ENCODE measurements at regions not wholly inside any gene's neighbourhood (a gene's known extent, or its start where the extent isn't known, plus 50 kb on each side); places are given as distances from the start of the nearest gene placed in this dataset.

- no peak overlapping the region for H3K4me3 ChIP-seq (ENCODE audit: insufficient read depth, low read length)
- H3K27ac ChIP-seq (ENCODE audit: low read depth, low read length), result no peak overlapping the region
- no peak for DNase-seq (ENCODE audit: insufficient read length, low spot score, missing footprints)
- H4K20me1 ChIP-seq (ENCODE audit: insufficient read depth, low read length), result no peaks in the 10 kb centered on the region
- no peaks in the 10 kb centered on the region for H3K79me2 ChIP-seq (ENCODE audit: insufficient read depth, low read length)
- H3K4me1 ChIP-seq (ENCODE audit: insufficient read depth, low read length), result no peaks in the 10 kb centered on the region
- H2AFZ ChIP-seq (ENCODE audit: low read length), result no peak overlapping the region
- TF ChIP-seq CTCF (IDR thresholded peaks at IDR 0.05; ENCODE audit: extremely low read depth, low read depth, low read length), result no peak
- H3K9me3 ChIP-seq (ENCODE audit: low read depth, low read length), result no peaks in the 10 kb centered on the region
- H3K4me2 ChIP-seq (ENCODE audit: insufficient read depth, low read length), result no peak overlapping the region
- H3K27me3 ChIP-seq (ENCODE audit: insufficient read depth, low read length), result no peaks in the 10 kb centered on the region
- no peaks in the 10 kb centered on the region for H3K36me3 ChIP-seq (ENCODE audit: insufficient read depth, low read length)
Measured at GRCh38 chr1:228824366-228824765, 89.1 kb downstream of the RHOU start.

GRCh38 chr1:228825041-228825440 is 89.8 kb downstream of the RHOU start:
- TF ChIP-seq CTCF (IDR thresholded peaks at IDR 0.05; ENCODE audit: extremely low read depth, low read depth, low read length), result no peak
- Histone ChIP-seq H4K20me1 (ENCODE audit: insufficient read depth, low read length) (no peaks in the 10 kb centered on the region), H3K4me2 (ENCODE audit: insufficient read depth, low read length) (no peak overlapping the region), H2AFZ (ENCODE audit: low read length) (no peak overlapping the region), H3K27ac (ENCODE audit: low read depth, low read length) (no peak overlapping the region), H3K4me3 (ENCODE audit: insufficient read depth, low read length) (no peak overlapping the region), H3K27me3 (ENCODE audit: insufficient read depth, low read length) (no peaks in the 10 kb centered on the region), H3K36me3 (ENCODE audit: insufficient read depth, low read length) (no peaks in the 10 kb centered on the region), H3K79me2 (ENCODE audit: insufficient read depth, low read length) (no peaks in the 10 kb centered on the region), H3K9me3 (ENCODE audit: low read depth, low read length) (no peaks in the 10 kb centered on the region), H3K4me1 (ENCODE audit: insufficient read depth, low read length) (no peaks in the 10 kb centered on the region)
- no peak for DNase-seq (ENCODE audit: insufficient read length, low spot score, missing footprints)

- Histone ChIP-seq H3K79me2 (ENCODE audit: insufficient read depth, low read length) (no peaks in the 10 kb centered on the region), H3K27me3 (ENCODE audit: insufficient read depth, low read length) (no peaks in the 10 kb centered on the region), H3K27ac (ENCODE audit: low read depth, low read length) (no peak overlapping the region), H3K4me3 (ENCODE audit: insufficient read depth, low read length) (no peak overlapping the region), H3K9me3 (ENCODE audit: low read depth, low read length) (no peaks in the 10 kb centered on the region), H2AFZ (ENCODE audit: low read length) (no peak overlapping the region), H3K4me2 (ENCODE audit: insufficient read depth, low read length) (no peak overlapping the region), H3K36me3 (ENCODE audit: insufficient read depth, low read length) (no peaks in the 10 kb centered on the region), H4K20me1 (ENCODE audit: insufficient read depth, low read length) (no peaks in the 10 kb centered on the region), H3K4me1 (ENCODE audit: insufficient read depth, low read length) (no peaks in the 10 kb centered on the region)
- TF ChIP-seq CTCF (IDR thresholded peaks at IDR 0.05; ENCODE audit: extremely low read depth, low read depth, low read length), result no peak
- no peak for DNase-seq (ENCODE audit: insufficient read length, low spot score, missing footprints)
Measured at GRCh38 chr1:228825840-228826484, 90.7 kb downstream of the RHOU start.

- no peaks in the 10 kb centered on the region for H3K4me1 ChIP-seq (ENCODE audit: insufficient read depth, low read length)
- no peaks in the 10 kb centered on the region for H3K9me3 ChIP-seq (ENCODE audit: low read depth, low read length)
- TF ChIP-seq CTCF (IDR thresholded peaks at IDR 0.05; ENCODE audit: extremely low read depth, low read depth, low read length), result no peak
- no peaks in the 10 kb centered on the region for H3K79me2 ChIP-seq (ENCODE audit: insufficient read depth, low read length)
- DNase-seq (ENCODE audit: insufficient read length, low spot score, missing footprints), result no peak
- H3K36me3 ChIP-seq (ENCODE audit: insufficient read depth, low read length), result no peaks in the 10 kb centered on the region
- H2AFZ ChIP-seq (ENCODE audit: low read length), result no peak overlapping the region
- no peaks in the 10 kb centered on the region for H3K27me3 ChIP-seq (ENCODE audit: insufficient read depth, low read length)
- no peak overlapping the region for H3K4me2 ChIP-seq (ENCODE audit: insufficient read depth, low read length)
- no peak overlapping the region for H3K4me3 ChIP-seq (ENCODE audit: insufficient read depth, low read length)
- H4K20me1 ChIP-seq (ENCODE audit: insufficient read depth, low read length), result no peaks in the 10 kb centered on the region
- no peak overlapping the region for H3K27ac ChIP-seq (ENCODE audit: low read depth, low read length)
Measured at GRCh38 chr1:228827019-228827418, 91.7 kb downstream of the RHOU start.
